ENCODE measurements at regions not wholly inside any gene's neighbourhood (a gene's known extent, or its start where the extent isn't known, plus 50 kb on each side); places are given as distances from the start of the nearest gene placed in this dataset.

DNA sequence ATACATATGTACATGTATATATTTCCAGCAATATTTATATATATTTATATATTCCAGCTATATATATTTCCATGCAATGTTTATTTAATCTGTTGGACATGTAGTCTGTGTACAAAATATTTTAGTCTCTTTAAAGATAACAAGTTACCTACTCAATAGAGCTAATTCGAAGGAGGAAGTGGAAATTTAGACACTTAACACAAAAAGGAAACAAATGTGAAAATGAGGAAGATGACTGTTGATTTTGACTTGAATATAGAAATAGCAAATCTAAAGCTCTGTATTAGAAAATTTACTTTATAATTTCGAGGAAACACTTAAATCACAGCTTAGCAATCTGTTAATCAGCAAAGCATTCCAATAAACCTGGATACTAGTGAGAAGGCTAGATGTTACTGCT, 1064.4 kb downstream of the PCDH7 start:
- TF ChIP-seq, protein P1, sequence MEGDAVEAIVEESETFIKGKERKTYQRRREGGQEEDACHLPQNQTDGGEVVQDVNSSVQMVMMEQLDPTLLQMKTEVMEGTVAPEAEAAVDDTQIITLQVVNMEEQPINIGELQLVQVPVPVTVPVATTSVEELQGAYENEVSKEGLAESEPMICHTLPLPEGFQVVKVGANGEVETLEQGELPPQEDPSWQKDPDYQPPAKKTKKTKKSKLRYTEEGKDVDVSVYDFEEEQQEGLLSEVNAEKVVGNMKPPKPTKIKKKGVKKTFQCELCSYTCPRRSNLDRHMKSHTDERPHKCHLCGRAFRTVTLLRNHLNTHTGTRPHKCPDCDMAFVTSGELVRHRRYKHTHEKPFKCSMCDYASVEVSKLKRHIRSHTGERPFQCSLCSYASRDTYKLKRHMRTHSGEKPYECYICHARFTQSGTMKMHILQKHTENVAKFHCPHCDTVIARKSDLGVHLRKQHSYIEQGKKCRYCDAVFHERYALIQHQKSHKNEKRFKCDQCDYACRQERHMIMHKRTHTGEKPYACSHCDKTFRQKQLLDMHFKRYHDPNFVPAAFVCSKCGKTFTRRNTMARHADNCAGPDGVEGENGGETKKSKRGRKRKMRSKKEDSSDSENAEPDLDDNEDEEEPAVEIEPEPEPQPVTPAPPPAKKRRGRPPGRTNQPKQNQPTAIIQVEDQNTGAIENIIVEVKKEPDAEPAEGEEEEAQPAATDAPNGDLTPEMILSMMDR (conservative IDR thresholded peaks at IDR 0.05; ENCODE audit: low read length), result no peak
- no peak for TF ChIP-seq EZH2phosphoT487 (IDR thresholded peaks at IDR 0.05; ENCODE audit: borderline replicate concordance, low read depth, low read length)
